Astrocyte (in vitro differentiated cells and primary cell): ENCODE measurements at regions not wholly inside any gene's neighbourhood (a gene's known extent, or its start where the extent isn't known, plus 50 kb on each side); places are given as distances from the start of the nearest gene placed in this dataset.

Experiments used
- DNase-seq: peaks from one replicate; pipeline ENCODE4 v3.0.0-alpha.2; 2010; ENCODE audit warnings: low read depth
- FAIRE-seq: peaks from 2 replicates; lab custom pipeline; 2011; peaks lifted over from hg19 to GRCh38; lab: Jason Lieb, UNC
- H2AFZ ChIP-seq: 2 replicates; pipeline ENCODE4 v1.6.0; 2012; ENCODE audit warnings: low read depth, low read length, inconsistent platforms
- H3K27ac ChIP-seq: 2 replicates; pipeline ENCODE4 v1.5.1; 2011; ENCODE audit warnings: low read depth, low read length, inconsistent platforms
- H3K27me3 ChIP-seq: 2 replicates; pipeline ENCODE4 v1.6.0; 2011; ENCODE audit warnings: low read length, inconsistent platforms; ENCODE audit not compliant: insufficient read depth
- H3K36me3 ChIP-seq: 2 replicates; pipeline ENCODE4 v1.5.1; 2011; ENCODE audit warnings: low read length, inconsistent platforms; ENCODE audit not compliant: insufficient read depth
- H3K4me1 ChIP-seq: 2 replicates; pipeline ENCODE4 v1.5.1; 2011; ENCODE audit warnings: low read length, inconsistent platforms; ENCODE audit not compliant: insufficient read depth
- H3K4me2 ChIP-seq: 2 replicates; pipeline ENCODE4 v1.6.0; 2012; ENCODE audit warnings: low read length, inconsistent platforms
- H3K4me3 ChIP-seq: 2 replicates; pipeline ENCODE4 v1.5.1; 2011; ENCODE audit warnings: low read depth, mild to moderate bottlenecking, low read length, inconsistent platforms; ENCODE audit not compliant: insufficient read depth
- H3K79me2 ChIP-seq: 2 replicates; pipeline ENCODE4 v1.6.0; 2012; ENCODE audit warnings: mild to moderate bottlenecking, low read length, inconsistent platforms; ENCODE audit not compliant: insufficient read depth
- H3K9ac ChIP-seq: 2 replicates; pipeline ENCODE4 v1.6.0; 2012; ENCODE audit warnings: mild to moderate bottlenecking, low read length, inconsistent platforms
- H3K9me3 ChIP-seq: 2 replicates; pipeline ENCODE4 v1.5.1; 2012; ENCODE audit warnings: low read depth, mild to moderate bottlenecking, low read length, inconsistent platforms; ENCODE audit not compliant: insufficient read depth
- H4K20me1 ChIP-seq: 2 replicates; pipeline ENCODE4 v1.6.0; 2012; ENCODE audit warnings: low read length, inconsistent platforms; ENCODE audit not compliant: insufficient read depth
- H3K27ac Mint-ChIP-seq: one replicate; pipeline ENCODE4 v1.8.0; 2021; ENCODE audit warnings: mild to moderate bottlenecking, mixed read lengths; ENCODE audit not compliant: unreplicated experiment
- H3K27me3 Mint-ChIP-seq: one replicate; pipeline ENCODE4 v1.8.0; 2021; ENCODE audit warnings: low read depth, mixed read lengths; ENCODE audit not compliant: unreplicated experiment
- H3K36me3 Mint-ChIP-seq: one replicate; pipeline ENCODE4 v1.8.0; 2021; ENCODE audit warnings: low read depth, mixed read lengths; ENCODE audit not compliant: unreplicated experiment
- H3K4me1 Mint-ChIP-seq: one replicate; pipeline ENCODE4 v1.8.0; 2021; ENCODE audit warnings: low read depth, mixed read lengths; ENCODE audit not compliant: unreplicated experiment
- H3K4me3 Mint-ChIP-seq: one replicate; pipeline ENCODE4 v1.8.0; 2021; ENCODE audit warnings: mild to moderate bottlenecking, moderate library complexity, mixed read lengths; ENCODE audit not compliant: unreplicated experiment
- H3K9me3 Mint-ChIP-seq: one replicate; pipeline ENCODE4 v1.8.0; 2021; ENCODE audit warnings: mild to moderate bottlenecking, mixed read lengths; ENCODE audit not compliant: unreplicated experiment
- CTCF ChIP-seq: IDR thresholded peaks from 2 replicates; pipeline ENCODE4 v1.5.1; 2011; ENCODE audit warnings: low read depth, mild to moderate bottlenecking, inconsistent platforms, low read length, moderate library complexity; ENCODE audit not compliant: insufficient read depth
- EZH2 ChIP-seq: IDR thresholded peaks from 2 replicates; pipeline ENCODE4 v1.6.1; 2012; ENCODE audit warnings: mild to moderate bottlenecking, low read length, inconsistent platforms; ENCODE audit not compliant: insufficient read depth

GRCh38 chrX:68989865-68990606 lies 161.2 kb downstream of the EFNB1 start:
- Histone ChIP-seq H3K4me1 (peaks cover 8% of the 10 kb centered on the region), H2AFZ (no peak overlapping the region), H3K36me3 (no peaks in the 10 kb centered on the region), H3K4me2 (peak overlapping the region; percentile 22), H3K79me2 (no peaks in the 10 kb centered on the region), H3K4me3 (no peak overlapping the region), H3K27ac (no peak overlapping the region), H3K9ac (no peak overlapping the region), H3K27me3 (no peaks in the 10 kb centered on the region), H3K9me3 (no peaks in the 10 kb centered on the region), H4K20me1 (no peaks in the 10 kb centered on the region)
- FAIRE-seq (peak; percentile 92), DNase-seq (peak; percentile 84)
- no peak overlapping the region for H3K27ac Mint-ChIP-seq
- H3K27me3 Mint-ChIP-seq: peaks cover 10% of the 10 kb centered on the region
- H3K36me3 Mint-ChIP-seq: no peaks in the 10 kb centered on the region
- TF ChIP-seq EZH2 (no peak), CTCF (no peak)
- peaks cover under 1% of the 10 kb centered on the region for H3K9me3 Mint-ChIP-seq
- no peaks in the 10 kb centered on the region for H3K4me1 Mint-ChIP-seq
- no peak overlapping the region for H3K4me3 Mint-ChIP-seq

GRCh38 chrX:68989456-68989855 lies 160.6 kb downstream of the EFNB1 start:
- Histone ChIP-seq H4K20me1 (no peaks in the 10 kb centered on the region), H2AFZ (no peak overlapping the region), H3K4me3 (no peak overlapping the region), H3K9me3 (no peaks in the 10 kb centered on the region), H3K9ac (no peak overlapping the region), H3K4me1 (peaks cover 8% of the 10 kb centered on the region), H3K4me2 (no peak overlapping the region), H3K27me3 (no peaks in the 10 kb centered on the region), H3K79me2 (no peaks in the 10 kb centered on the region), H3K27ac (no peak overlapping the region), H3K36me3 (no peaks in the 10 kb centered on the region)
- Mint-ChIP-seq H3K27ac (no peak overlapping the region), H3K36me3 (no peaks in the 10 kb centered on the region), H3K4me3 (no peak overlapping the region), H3K27me3 (peaks cover 9% of the 10 kb centered on the region), H3K9me3 (no peaks in the 10 kb centered on the region), H3K4me1 (no peaks in the 10 kb centered on the region)
- TF ChIP-seq EZH2: no peak
- TF ChIP-seq CTCF: no peak
- no peak for DNase-seq
- no peak for FAIRE-seq

- H3K9me3 ChIP-seq: no peaks in the 10 kb centered on the region
- no peaks in the 10 kb centered on the region for H3K9me3 Mint-ChIP-seq
- no peak overlapping the region for H3K27ac ChIP-seq
- FAIRE-seq (peak; percentile 9), DNase-seq (no peak)
- TF ChIP-seq EZH2: no peak
- no peak for TF ChIP-seq CTCF
- no peaks in the 10 kb centered on the region for H3K79me2 ChIP-seq
- H4K20me1 ChIP-seq: no peaks in the 10 kb centered on the region
- H3K36me3 ChIP-seq: no peaks in the 10 kb centered on the region
- peaks cover 8% of the 10 kb centered on the region for H3K4me1 ChIP-seq
- H3K27me3 Mint-ChIP-seq: peaks cover 9% of the 10 kb centered on the region
- no peak overlapping the region for H3K27ac Mint-ChIP-seq
- H3K4me2 ChIP-seq: no peak overlapping the region
- H2AFZ ChIP-seq: no peak overlapping the region
- no peak overlapping the region for H3K4me3 ChIP-seq
- H3K4me1 Mint-ChIP-seq: no peaks in the 10 kb centered on the region
- H3K27me3 ChIP-seq: no peaks in the 10 kb centered on the region
- no peak overlapping the region for H3K9ac ChIP-seq
- no peaks in the 10 kb centered on the region for H3K36me3 Mint-ChIP-seq
- H3K4me3 Mint-ChIP-seq: no peak overlapping the region
These were observed 160.0 kb downstream of the EFNB1 start for GRCh38 chrX:68988865-68989264.
